Left ventricle myocardium inferior (tissue), 1 donor: ENCODE measurements at regions not wholly inside any gene's neighbourhood (a gene's known extent, or its start where the extent isn't known, plus 50 kb on each side); places are given as distances from the start of the nearest gene placed in this dataset.

Experiments
- DNase-seq: peaks from one replicate; pipeline ENCODE4 v3.0.0-alpha.2; 2020
- H3K27ac ChIP-seq: fragments of 200-600 bp; replicated peaks from 2 replicates; pipeline ENCODE4 v1.8.0; 2021
- H3K27me3 ChIP-seq: fragments of 200-600 bp; 2 replicates; pipeline ENCODE4 v1.8.0; 2021; ENCODE audit warnings: low read depth
- H3K36me3 ChIP-seq: fragments of 200-600 bp; 2 replicates; pipeline ENCODE4 v1.8.0; 2021
- H3K4me1 ChIP-seq: fragments of 200-600 bp; 2 replicates; pipeline ENCODE4 v1.8.0; 2021
- H3K4me3 ChIP-seq: fragments of 200-600 bp; 2 replicates; pipeline ENCODE4 v1.8.0; 2021; ENCODE audit warnings: mild to moderate bottlenecking, moderate library complexity
- H3K9me3 ChIP-seq: fragments of 200-600 bp; replicated peaks from 2 replicates; pipeline ENCODE4 v1.8.0; 2021
- CTCF ChIP-seq: fragments of 200-600 bp; IDR thresholded peaks from 2 replicates; pipeline ENCODE4 v1.8.0; 2021; ENCODE audit warnings: antibody characterized with exemption, mild to moderate bottlenecking, borderline replicate concordance
- intact Hi-C: fragments of 100-400 bp; cut with micrococcal nuclease; formaldehyde crosslinking; loops from one replicate; pipeline ENCODE4 v1.11.0; 2022
- donor health status: DM: no; HTN: yes; CAD: no; lungs with severe emphysema.

GRCh38 chr3:78516937-78517336 lies 1250.9 kb downstream of the ROBO1 start:
- no peak for TF ChIP-seq CTCF
- no peak overlapping the region for H3K27ac ChIP-seq
- no peaks in the 10 kb centered on the region for H3K4me1 ChIP-seq
- intact Hi-C loops = no loop called here
- H3K9me3 ChIP-seq = peaks cover 5% of the 10 kb centered on the region
- H3K4me3 ChIP-seq = no peak overlapping the region
- no peaks in the 10 kb centered on the region for H3K36me3 ChIP-seq
- DNase-seq = no peak
- no peaks in the 10 kb centered on the region for H3K27me3 ChIP-seq

GRCh38 chr3:78517965-78518364 lies 1249.8 kb downstream of the ROBO1 start:
- H3K4me1 ChIP-seq = no peaks in the 10 kb centered on the region
- no peak overlapping the region for H3K27ac ChIP-seq
- intact Hi-C loops = no loop called here
- H3K27me3 ChIP-seq = no peaks in the 10 kb centered on the region
- no peak for TF ChIP-seq CTCF
- no peak for DNase-seq
- H3K9me3 ChIP-seq = peaks cover 5% of the 10 kb centered on the region
- no peaks in the 10 kb centered on the region for H3K36me3 ChIP-seq
- no peak overlapping the region for H3K4me3 ChIP-seq

- no peak for TF ChIP-seq CTCF
- Histone ChIP-seq H3K9me3 (peaks cover 9% of the 10 kb centered on the region), H3K27ac (no peak overlapping the region), H3K36me3 (no peaks in the 10 kb centered on the region), H3K27me3 (no peaks in the 10 kb centered on the region), H3K4me1 (no peaks in the 10 kb centered on the region), H3K4me3 (no peak overlapping the region)
- DNase-seq = no peak
- intact Hi-C loops = no loop called here
Measured at GRCh38 chr3:78519281-78519680, 1248.5 kb downstream of the ROBO1 start.

- Histone ChIP-seq H3K27ac (no peak overlapping the region), H3K27me3 (no peaks in the 10 kb centered on the region), H3K4me3 (no peak overlapping the region), H3K36me3 (no peaks in the 10 kb centered on the region), H3K4me1 (no peaks in the 10 kb centered on the region), H3K9me3 (no peaks in the 10 kb centered on the region)
- intact Hi-C loops = no loop called here
- no peak for DNase-seq
- no peak for TF ChIP-seq CTCF
Measured at GRCh38 chr3:78529601-78530000, 1238.2 kb downstream of the ROBO1 start.

- DNase-seq = no peak
- H3K4me1 ChIP-seq = no peaks in the 10 kb centered on the region
- intact Hi-C loops = no loop called here
- H3K27ac ChIP-seq = no peak overlapping the region
- H3K27me3 ChIP-seq = no peaks in the 10 kb centered on the region
- H3K36me3 ChIP-seq = no peaks in the 10 kb centered on the region
- no peak for TF ChIP-seq CTCF
- H3K9me3 ChIP-seq = peaks cover 6% of the 10 kb centered on the region
- H3K4me3 ChIP-seq = no peak overlapping the region
Measured at GRCh38 chr3:78540485-78540884, 1227.3 kb downstream of the ROBO1 start.

GRCh38 chr3:78545827-78546226 lies 1222.0 kb downstream of the ROBO1 start:
- DNase-seq = no peak
- Histone ChIP-seq H3K36me3 (no peaks in the 10 kb centered on the region), H3K4me3 (no peak overlapping the region), H3K27ac (no peak overlapping the region), H3K9me3 (peaks cover 7% of the 10 kb centered on the region), H3K27me3 (no peaks in the 10 kb centered on the region), H3K4me1 (no peaks in the 10 kb centered on the region)
- TF ChIP-seq CTCF = no peak
- intact Hi-C loops = no loop called here
